IMR-90 (cell line): ENCODE measurements at regions not wholly inside any gene's neighbourhood (a gene's known extent, or its start where the extent isn't known, plus 50 kb on each side); places are given as distances from the start of the nearest gene placed in this dataset.

Experiments
- ATAC-seq: fragments of 200-7000 bp; cut with Tn5 transposase; 2 replicates; pipeline ENCODE4 v1.9.1; 2020; ENCODE audit warnings: low read depth, mild to moderate bottlenecking, moderate library complexity
- BruUV-seq: library from RNA; stranded (reverse); fragments of 400-500 nt; replicated peaks from 2 replicates; lab custom pipeline; 2021; lab: Mats Ljungman, UMichigan
- CTCF ChIA-PET: fragments of 300-600 bp; formaldehyde crosslinking; extraction: SDS; loops from one replicate; lab custom pipeline; 2021; ENCODE audit warnings: antibody characterized with exemption; lab: Yijun Ruan, JAX
- POLR2A ChIA-PET: fragments of 300-600 bp; sonication (Branson Sonifier 250); formaldehyde crosslinking; loops from one replicate; lab custom pipeline; 2022; ENCODE audit warnings: antibody characterized with exemption; ENCODE audit not compliant: unreplicated experiment; lab: Charles Lee
- DNase-seq: peaks from one replicate; pipeline ENCODE4 v3.0.0; 2013
- H2AFZ ChIP-seq: replicated peaks from 2 replicates; pipeline ENCODE3; 2013; ENCODE audit warnings: low read length, mild to moderate bottlenecking; ENCODE audit not compliant: poor library complexity
- H2AK5ac ChIP-seq: 2 replicates; pipeline ENCODE4 v1.6.1; 2013; ENCODE audit warnings: low read depth, low read length, inconsistent platforms
- H2AK9ac ChIP-seq: replicated peaks from 2 replicates; pipeline ENCODE3; 2013; ENCODE audit warnings: mild to moderate bottlenecking, low read depth, low read length, moderate library complexity; ENCODE audit not compliant: poor library complexity
- H2BK120ac ChIP-seq: 2 replicates; pipeline ENCODE4 v1.6.1; 2013; ENCODE audit warnings: low read depth, low read length, inconsistent platforms
- H2BK15ac ChIP-seq: 3 replicates; pipeline ENCODE4 v1.6.1; 2013; ENCODE audit warnings: low read depth, low read length, inconsistent platforms
- H2BK20ac ChIP-seq: 2 replicates; pipeline ENCODE4 v1.6.1; 2013; ENCODE audit warnings: low read depth, mild to moderate bottlenecking, inconsistent platforms, low read length, moderate library complexity
- H2BK5ac ChIP-seq: 2 replicates; pipeline ENCODE4 v1.6.1; 2013; ENCODE audit warnings: mild to moderate bottlenecking, low read depth, low read length, inconsistent platforms; ENCODE audit not compliant: poor library complexity, severe bottlenecking
- H3K14ac ChIP-seq: replicated peaks from 2 replicates; pipeline ENCODE4 v1.6.1; 2013; ENCODE audit warnings: low read depth, low read length, inconsistent platforms
- H3K18ac ChIP-seq: 2 replicates; pipeline ENCODE4 v1.6.1; 2013; ENCODE audit warnings: low read depth, low read length, control low read depth
- H3K23ac ChIP-seq: 2 replicates; pipeline ENCODE4 v1.6.1; 2013; ENCODE audit warnings: low read depth, low read length, inconsistent platforms
- H3K27ac ChIP-seq: 2 replicates; pipeline ENCODE4 v1.5.1; 2013; ENCODE audit warnings: mild to moderate bottlenecking, control low read depth, low read length; ENCODE audit not compliant: insufficient read depth
- H3K27me3 ChIP-seq: 2 replicates; pipeline ENCODE4 v1.6.1; 2013; ENCODE audit warnings: low read length; ENCODE audit not compliant: control insufficient read depth, insufficient read depth
- H3K36me3 ChIP-seq: 2 replicates; pipeline ENCODE4 v1.6.1; 2013; ENCODE audit warnings: low read length, mixed read lengths; ENCODE audit not compliant: control insufficient read depth, insufficient read depth
- H3K4ac ChIP-seq: 2 replicates; pipeline ENCODE4 v1.6.1; 2013; ENCODE audit warnings: low read depth, low read length, inconsistent platforms
- H3K4me1 ChIP-seq: 2 replicates; pipeline ENCODE4 v1.6.1; 2013; ENCODE audit warnings: low read length, mixed read lengths; ENCODE audit not compliant: control insufficient read depth, insufficient read depth
- H3K4me2 ChIP-seq: 2 replicates; pipeline ENCODE4 v1.6.1; 2013; ENCODE audit warnings: low read depth, mild to moderate bottlenecking, control low read depth, low read length, moderate library complexity
- H3K4me3 ChIP-seq: 2 replicates; pipeline ENCODE4 v1.5.1; 2013; ENCODE audit warnings: low read depth, mild to moderate bottlenecking, control low read depth, low read length, moderate library complexity; ENCODE audit not compliant: insufficient read depth
- H3K56ac ChIP-seq: 2 replicates; pipeline ENCODE4 v1.6.1; 2013; ENCODE audit warnings: low read length, inconsistent platforms; ENCODE audit not compliant: insufficient read depth; ENCODE audit errors: extremely low read depth
- H3K79me1 ChIP-seq, 2 experiments: 2 replicates each; pipeline ENCODE4 v1.6.1; 2013; ENCODE audit warnings: low read length in 2 of 2, inconsistent platforms in 1 of 2, low read depth in 1 of 2
- H3K9ac ChIP-seq: 2 replicates; pipeline ENCODE4 v1.6.1; 2013; ENCODE audit warnings: low read depth, low read length, control low read depth
- H3K9me1 ChIP-seq: 2 replicates; pipeline ENCODE4 v1.6.1; 2013; ENCODE audit warnings: low read length, inconsistent platforms; ENCODE audit not compliant: insufficient read depth
- H3K9me3 ChIP-seq: 2 replicates; pipeline ENCODE4 v1.6.1; 2013; ENCODE audit warnings: low read length; ENCODE audit not compliant: control insufficient read depth, insufficient read depth
- H4K20me1 ChIP-seq: 2 replicates; pipeline ENCODE4 v1.6.1; 2013; ENCODE audit warnings: low read length, inconsistent platforms; ENCODE audit not compliant: insufficient read depth
- H4K5ac ChIP-seq: 2 replicates; pipeline ENCODE4 v1.6.1; 2013; ENCODE audit warnings: mild to moderate bottlenecking, low read depth, low read length, control low read depth
- H4K8ac ChIP-seq, 2 experiments: 2 replicates each; pipeline ENCODE4 v1.6.1; 2013; ENCODE audit warnings: low read depth in 2 of 2, low read length in 2 of 2, control low read depth in 1 of 2, inconsistent platforms in 1 of 2
- H4K91ac ChIP-seq: 2 replicates; pipeline ENCODE4 v1.6.1; 2013; ENCODE audit warnings: low read depth, low read length, inconsistent platforms; ENCODE audit not compliant: insufficient read depth
- CTCF ChIP-seq: conservative IDR thresholded peaks from 2 replicates; pipeline ENCODE4 v1.5.1; 2012; ENCODE audit warnings: mild to moderate bottlenecking, low read depth, low read length, improper control_type of control experiment
- ELK1 ChIP-seq: fragments of 150-350 bp; IDR thresholded peaks from 2 replicates; pipeline ENCODE4 v1.6.1; 2016; ENCODE audit warnings: low read depth, mild to moderate bottlenecking, low read length, moderate library complexity, borderline replicate concordance
- MAFK ChIP-seq: IDR thresholded peaks from 2 replicates; pipeline ENCODE4 v1.6.1; 2012; ENCODE audit warnings: low read depth, low read length, improper control_type of control experiment
- MXI1 ChIP-seq: IDR thresholded peaks from 2 replicates; pipeline ENCODE4 v1.6.1; 2012; ENCODE audit warnings: low read depth, mild to moderate bottlenecking, low read length, moderate library complexity, borderline replicate concordance
- NFE2L2 ChIP-seq: fragments of 150-350 bp; IDR thresholded peaks from 2 replicates; pipeline ENCODE4 v1.6.1; 2016; ENCODE audit warnings: low read depth, mild to moderate bottlenecking, low read length
- RFX5 ChIP-seq: IDR thresholded peaks from 2 replicates; pipeline ENCODE4 v1.8.0; 2012; ENCODE audit warnings: low read depth, mild to moderate bottlenecking, low read length, moderate library complexity
- SMC3 ChIP-seq: fragments of 150-350 bp; IDR thresholded peaks from 2 replicates; pipeline ENCODE4 v1.6.1; 2016; ENCODE audit warnings: low read depth, mild to moderate bottlenecking, antibody characterized with exemption, low read length, moderate library complexity
- WGBS, 2 experiments: methylation state at CpG; one replicate each; pipeline versions ENCODE4 v1.1.5 to v1.1.7; 2013; ENCODE audit warnings: missing lambda C conversion rate in 2 of 2; ENCODE audit not compliant: insufficient read length in 1 of 2; ENCODE audit errors: extremely low coverage in 2 of 2; 5-methylcytosine and 5-hydroxymethylcytosine counted together
- dilution Hi-C: fragments of 300-500 bp; cut with HindIII; formaldehyde crosslinking; loops from one replicate; pipeline ENCODE4 v1.14.3; 2018; ENCODE audit warnings: low sequenced_read_pairs; ENCODE audit not compliant: unreplicated experiment
- in situ Hi-C: fragments of 300-500 bp; cut with MboI; formaldehyde crosslinking; loops from 3 replicates; pipeline ENCODE4 v1.14.3; 2019; ENCODE audit warnings: low sequenced_read_pairs, inconsistent platforms, mixed read lengths
- intact Hi-C: fragments of 100-400 bp; cut with micrococcal nuclease; formaldehyde crosslinking; loops from 2 replicates; pipeline ENCODE4 v1.10.0; 2022

GRCh38 chr18:26723981-26724380 is 141.5 kb downstream of the AQP4 start:
- no peak overlapping the region for H3K18ac ChIP-seq
- CTCF ChIA-PET = no interaction called here
- no peaks in the 10 kb centered on the region for H4K20me1 ChIP-seq
- H3K9ac ChIP-seq = no peak overlapping the region
- H3K56ac ChIP-seq = no peak overlapping the region
- BruUV-seq = no TSS peak
- no peaks in the 10 kb centered on the region for H3K79me1 ChIP-seq
- H2BK5ac ChIP-seq = no peak overlapping the region
- no peak overlapping the region for H3K4me2 ChIP-seq
- H2AK9ac ChIP-seq = no peak overlapping the region
- DNase-seq (no peak), ATAC-seq (no peak)
- POLR2A ChIA-PET = no interaction called here
- in situ Hi-C loops = no loop called here
- no peak overlapping the region for H4K5ac ChIP-seq
- no peak overlapping the region for H3K27ac ChIP-seq
- dilution Hi-C loops = no loop called here
- no peak overlapping the region for H3K14ac ChIP-seq
- no peak overlapping the region for H2AK5ac ChIP-seq
- H2BK20ac ChIP-seq = no peak overlapping the region
- no peak overlapping the region for H4K8ac ChIP-seq
- H3K4me1 ChIP-seq = no peaks in the 10 kb centered on the region
- H4K91ac ChIP-seq = no peak overlapping the region
- H3K27me3 ChIP-seq = no peaks in the 10 kb centered on the region
- intact Hi-C loops = no loop called here
- H3K36me3 ChIP-seq = no peaks in the 10 kb centered on the region
- 47% methylated on average over 3 of the region's 3 CpGs; no CpG with 5 or more reads in 1 of the 2 experiments for WGBS, 2 experiments
- H2AFZ ChIP-seq = no peak overlapping the region
- H3K23ac ChIP-seq = no peak overlapping the region
- no peak overlapping the region for H2BK120ac ChIP-seq
- no peak overlapping the region for H2BK15ac ChIP-seq
- H3K4me3 ChIP-seq = no peak overlapping the region
- TF ChIP-seq CTCF (no peak), SMC3 (no peak), RFX5 (no peak), MXI1 (no peak), MAFK (no peak), ELK1 (no peak), NFE2L2 (no peak)
- H3K9me3 ChIP-seq = no peaks in the 10 kb centered on the region
- no peak overlapping the region for H3K4ac ChIP-seq
- no peaks in the 10 kb centered on the region for H3K9me1 ChIP-seq
